ENCODE measurements at regions not wholly inside any gene's neighbourhood (a gene's known extent, or its start where the extent isn't known, plus 50 kb on each side); places are given as distances from the start of the nearest gene placed in this dataset.

DNA sequence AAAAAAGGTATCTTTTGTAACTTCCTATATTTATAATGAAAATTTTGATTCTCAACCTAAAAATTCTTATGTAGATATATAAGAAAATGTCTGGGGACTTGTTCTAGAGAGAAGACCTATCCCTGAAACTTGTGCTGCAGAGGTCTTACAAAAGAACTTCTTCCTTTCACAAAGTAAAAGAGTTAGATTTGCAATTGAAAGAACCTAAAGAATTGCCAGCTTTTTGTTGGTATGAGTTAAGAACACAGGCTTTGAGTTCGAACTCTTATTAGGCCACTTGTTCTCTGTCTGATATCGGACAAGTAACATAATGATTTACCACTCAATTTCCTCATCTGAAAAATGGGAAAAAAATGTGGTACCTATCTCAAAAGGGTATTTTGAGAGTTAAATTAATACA, 162.0 kb upstream of the LAMA2 start:
- Histone ChIP-seq H3K56ac (ENCODE audit: extremely low read depth, insufficient read depth, low read length) (no peak overlapping the region), H3K14ac (replicated peaks; ENCODE audit: low read depth, low read length) (no peak overlapping the region), H3K27ac (ENCODE audit: insufficient read depth, low read length) (no peak overlapping the region), H2BK5ac (ENCODE audit: low read depth, low read length, poor library complexity, severe bottlenecking) (no peak overlapping the region), H3K4ac (ENCODE audit: low read depth, low read length) (no peak overlapping the region), H2AK5ac (ENCODE audit: low read depth, low read length) (no peak overlapping the region), H4K91ac (ENCODE audit: insufficient read depth, low read depth, low read length) (no peak overlapping the region), H4K5ac (ENCODE audit: low read depth, low read length) (no peak overlapping the region), H3K9ac (ENCODE audit: low read depth, low read length) (no peak overlapping the region), H3K4me1 (ENCODE audit: control insufficient read depth, insufficient read depth, low read length) (peaks cover 1% of the 10 kb centered on the region; the same call in 1 of the 2 replicates), H3K9me3 (ENCODE audit: control insufficient read depth, insufficient read depth, low read length) (no peaks in the 10 kb centered on the region), H2AK9ac (replicated peaks; ENCODE audit: low read depth, low read length, poor library complexity) (no peak overlapping the region), H2BK15ac (ENCODE audit: low read depth, low read length) (no peak overlapping the region), H3K9me1 (ENCODE audit: insufficient read depth, low read length) (no peaks in the 10 kb centered on the region), H3K36me3 (ENCODE audit: control insufficient read depth, insufficient read depth, low read length) (no peaks in the 10 kb centered on the region), H2BK20ac (ENCODE audit: low read depth, low read length) (no peak overlapping the region), H3K79me1 (ENCODE audit: low read depth in 1 of 2, low read length in 2 of 2) (no peaks in the 10 kb centered on the region), H3K27me3 (ENCODE audit: control insufficient read depth, insufficient read depth, low read length) (no peaks in the 10 kb centered on the region), H4K20me1 (ENCODE audit: insufficient read depth, low read length) (no peaks in the 10 kb centered on the region), H3K4me2 (ENCODE audit: low read depth, low read length) (no peak overlapping the region), H2AFZ (replicated peaks; ENCODE audit: low read length, poor library complexity) (no peak overlapping the region), H4K8ac (ENCODE audit: low read depth in 2 of 2, low read length in 2 of 2) (no peak overlapping the region), H2BK120ac (ENCODE audit: low read depth, low read length) (no peak overlapping the region), H3K4me3 (ENCODE audit: insufficient read depth, low read depth, low read length) (no peak overlapping the region), H3K18ac (ENCODE audit: low read depth, low read length) (no peak overlapping the region), H3K23ac (ENCODE audit: low read depth, low read length) (no peak overlapping the region)
- intact Hi-C loops (cut with micrococcal nuclease) = loop anchor here (10.0 kb wide), 1 partner anchor 376 kb away; no protein-coding TSS in a partner anchor
- no TSS peak for BruUV-seq (replicated peaks)
- no CpG with 5 or more reads among the region's 2 CpGs for WGBS, 2 experiments (ENCODE audit: extremely low coverage in 2 of 2, insufficient read length in 1 of 2)
- DNase-seq = no peak
- in situ Hi-C loops (cut with MboI; ENCODE audit: low sequenced_read_pairs) = loop anchor here (10.0 kb wide), 1 partner anchor 196 kb away; the partner anchor contains the start of gene PTPRK
- TF ChIP-seq CHD1 (IDR thresholded peaks at IDR 0.05; ENCODE audit: low read depth, low read length) = no peak
- TF ChIP-seq POLR2A (IDR thresholded peaks at IDR 0.05; ENCODE audit: low read depth, low read length) = no peak
- TF ChIP-seq SMC3 (IDR thresholded peaks at IDR 0.05; ENCODE audit: low read depth, low read length) = no peak
- TF ChIP-seq, protein P1, sequence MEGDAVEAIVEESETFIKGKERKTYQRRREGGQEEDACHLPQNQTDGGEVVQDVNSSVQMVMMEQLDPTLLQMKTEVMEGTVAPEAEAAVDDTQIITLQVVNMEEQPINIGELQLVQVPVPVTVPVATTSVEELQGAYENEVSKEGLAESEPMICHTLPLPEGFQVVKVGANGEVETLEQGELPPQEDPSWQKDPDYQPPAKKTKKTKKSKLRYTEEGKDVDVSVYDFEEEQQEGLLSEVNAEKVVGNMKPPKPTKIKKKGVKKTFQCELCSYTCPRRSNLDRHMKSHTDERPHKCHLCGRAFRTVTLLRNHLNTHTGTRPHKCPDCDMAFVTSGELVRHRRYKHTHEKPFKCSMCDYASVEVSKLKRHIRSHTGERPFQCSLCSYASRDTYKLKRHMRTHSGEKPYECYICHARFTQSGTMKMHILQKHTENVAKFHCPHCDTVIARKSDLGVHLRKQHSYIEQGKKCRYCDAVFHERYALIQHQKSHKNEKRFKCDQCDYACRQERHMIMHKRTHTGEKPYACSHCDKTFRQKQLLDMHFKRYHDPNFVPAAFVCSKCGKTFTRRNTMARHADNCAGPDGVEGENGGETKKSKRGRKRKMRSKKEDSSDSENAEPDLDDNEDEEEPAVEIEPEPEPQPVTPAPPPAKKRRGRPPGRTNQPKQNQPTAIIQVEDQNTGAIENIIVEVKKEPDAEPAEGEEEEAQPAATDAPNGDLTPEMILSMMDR (conservative IDR thresholded peaks at IDR 0.05; ENCODE audit: low read depth, low read length) = no peak
- TF ChIP-seq NFE2L2 (IDR thresholded peaks at IDR 0.05; ENCODE audit: low read depth, low read length) = no peak
- TF ChIP-seq MXI1 (IDR thresholded peaks at IDR 0.05; ENCODE audit: borderline replicate concordance, low read depth, low read length) = no peak
- TF ChIP-seq CEBPB (IDR thresholded peaks at IDR 0.05; ENCODE audit: low read depth, low read length) = no peak
- no peak for TF ChIP-seq BHLHE40 (IDR thresholded peaks at IDR 0.05; ENCODE audit: low read depth, low read length)
- no peak for TF ChIP-seq RAD21 (IDR thresholded peaks at IDR 0.05; ENCODE audit: low read length)
- TF ChIP-seq, protein P2, sequence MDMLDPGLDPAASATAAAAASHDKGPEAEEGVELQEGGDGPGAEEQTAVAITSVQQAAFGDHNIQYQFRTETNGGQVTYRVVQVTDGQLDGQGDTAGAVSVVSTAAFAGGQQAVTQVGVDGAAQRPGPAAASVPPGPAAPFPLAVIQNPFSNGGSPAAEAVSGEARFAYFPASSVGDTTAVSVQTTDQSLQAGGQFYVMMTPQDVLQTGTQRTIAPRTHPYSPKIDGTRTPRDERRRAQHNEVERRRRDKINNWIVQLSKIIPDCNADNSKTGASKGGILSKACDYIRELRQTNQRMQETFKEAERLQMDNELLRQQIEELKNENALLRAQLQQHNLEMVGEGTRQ (IDR thresholded peaks at IDR 0.05; ENCODE audit: low read depth, low read length) = no peak
- TF ChIP-seq, protein P3, sequence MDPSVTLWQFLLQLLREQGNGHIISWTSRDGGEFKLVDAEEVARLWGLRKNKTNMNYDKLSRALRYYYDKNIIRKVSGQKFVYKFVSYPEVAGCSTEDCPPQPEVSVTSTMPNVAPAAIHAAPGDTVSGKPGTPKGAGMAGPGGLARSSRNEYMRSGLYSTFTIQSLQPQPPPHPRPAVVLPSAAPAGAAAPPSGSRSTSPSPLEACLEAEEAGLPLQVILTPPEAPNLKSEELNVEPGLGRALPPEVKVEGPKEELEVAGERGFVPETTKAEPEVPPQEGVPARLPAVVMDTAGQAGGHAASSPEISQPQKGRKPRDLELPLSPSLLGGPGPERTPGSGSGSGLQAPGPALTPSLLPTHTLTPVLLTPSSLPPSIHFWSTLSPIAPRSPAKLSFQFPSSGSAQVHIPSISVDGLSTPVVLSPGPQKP (IDR thresholded peaks at IDR 0.05; ENCODE audit: borderline replicate concordance, low read depth, low read length) = no peak
- no peak for TF ChIP-seq MAZ (IDR thresholded peaks at IDR 0.05; ENCODE audit: borderline replicate concordance, low read depth, low read length)
- TF ChIP-seq FOS (IDR thresholded peaks at IDR 0.05; ENCODE audit: low read depth, low read length) = no peak
- TF ChIP-seq RCOR1 (IDR thresholded peaks at IDR 0.05; ENCODE audit: insufficient replicate concordance, low read length) = no peak
- no peak for TF ChIP-seq MAFK (IDR thresholded peaks at IDR 0.05; ENCODE audit: low read depth, low read length)
- dilution Hi-C loops (cut with HindIII; ENCODE audit: low sequenced_read_pairs, unreplicated experiment) = no loop called here
- no peak for ATAC-seq (ENCODE audit: low read depth)
- POLR2A ChIA-PET (ENCODE audit: unreplicated experiment) = no interaction called here
- CTCF ChIA-PET = no interaction called here
